ENCODE measurements at regions not wholly inside any gene's neighbourhood (a gene's known extent, or its start where the extent isn't known, plus 50 kb on each side); places are given as distances from the start of the nearest gene placed in this dataset.

- peak; percentile 64 for TF ChIP-seq CTCF (IDR thresholded peaks at IDR 0.05)
- no peak for TF ChIP-seq NRF1 (IDR thresholded peaks at IDR 0.05; ENCODE audit: low read depth, low read length)
- no peak for TF ChIP-seq USF2 (IDR thresholded peaks at IDR 0.05; ENCODE audit: borderline replicate concordance, low read depth, low read length)
- no peak for TF ChIP-seq RFX5 (IDR thresholded peaks at IDR 0.05; ENCODE audit: low read length)
- no peak for TF ChIP-seq POLR2AphosphoS5 (IDR thresholded peaks at IDR 0.05; ENCODE audit: low read depth, low read length)
- TF ChIP-seq EZH2phosphoT487 (IDR thresholded peaks at IDR 0.05; ENCODE audit: borderline replicate concordance, low read depth) = no peak
- TF ChIP-seq MAX (IDR thresholded peaks at IDR 0.05; ENCODE audit: low read depth) = no peak
- no peak for TF ChIP-seq MXI1 (IDR thresholded peaks at IDR 0.05; ENCODE audit: low read depth, low read length)
- TF ChIP-seq RXRA (IDR thresholded peaks at IDR 0.05; ENCODE audit: borderline replicate concordance, low read depth) = no peak
These were observed 437.0 kb upstream of the TRPC7 start for GRCh38 chr5:136802383-136802782.

Data from SK-N-SH (cell line).